HCT116 (cell line): ENCODE measurements at regions not wholly inside any gene's neighbourhood (a gene's known extent, or its start where the extent isn't known, plus 50 kb on each side); places are given as distances from the start of the nearest gene placed in this dataset.

Experiments
- ATAC-seq: fragments of 200-7000 bp; cut with Tn5 transposase; 2 replicates; pipeline ENCODE4 v1.9.1; 2020; ENCODE audit warnings: mild to moderate bottlenecking, moderate library complexity
- BruUV-seq: library from RNA; stranded (reverse); fragments of 400-500 nt; replicated peaks from 2 replicates; lab custom pipeline; 2021; lab: Mats Ljungman, UMichigan
- CTCF ChIA-PET: fragments of 300-600 bp; sonication (Branson Sonifier 250); formaldehyde crosslinking; loops from one replicate; lab custom pipeline; 2021; ENCODE audit warnings: antibody characterized with exemption; lab: Charles Lee
- POLR2A ChIA-PET: fragments of 300-600, 350-600 bp; sonication (Branson Sonifier 250); formaldehyde crosslinking; loops from one replicate; lab custom pipeline; 2021; ENCODE audit warnings: antibody characterized with exemption; lab: Charles Lee
- RAD21 ChIA-PET, 2 experiments: fragments of 300-600 bp; sonication (Branson Sonifier 250); formaldehyde crosslinking; loops; one replicate each; lab custom pipeline; 2023; ENCODE audit warnings: low total read pairs in 2 of 2; ENCODE audit not compliant: uncharacterized antibody in 2 of 2, unreplicated experiment in 2 of 2, low non-redundant PET in 1 of 2; lab: Charles Lee
- DNase-seq: peaks from one replicate; pipeline ENCODE4 v3.0.0-alpha.2; 2010; ENCODE audit warnings: low read depth, low spot score
- H2AFZ ChIP-seq: fragments of 200-600 bp; shearing (Covaris generic), sonication (generic); 2 replicates; pipeline ENCODE4 v1.6.1; 2017; ENCODE audit warnings: low read depth, mixed run types, mixed read lengths, antibody characterized with exemption, low read length; ENCODE audit not compliant: poor library complexity, severe bottlenecking
- H3K27ac ChIP-seq: 2 replicates; pipeline ENCODE4 v1.5.1; 2012; ENCODE audit warnings: low read depth, low read length
- H3K27me3 ChIP-seq: fragments of 200-600 bp; sonication (generic); 2 replicates; pipeline ENCODE4 v1.6.1; 2016; ENCODE audit warnings: mixed run types, low read length, mixed read lengths; ENCODE audit not compliant: insufficient read depth
- H3K36me3 ChIP-seq, 2 experiments: fragments of 200-500 bp in 1 of 2; fragments of 200-600 bp in 1 of 2; sonication (Bioruptor generic) in 1 of 2; sonication (generic) in 1 of 2; 2 replicates each; pipeline versions ENCODE4 v1.5.1 to v1.6.1; 2014 to 2016; ENCODE audit warnings: low read length in 2 of 2, inconsistent platforms in 1 of 2, mixed read lengths in 1 of 2, mixed run types in 1 of 2; ENCODE audit not compliant: insufficient read depth in 2 of 2, control insufficient read depth in 1 of 2
- H3K4me1 ChIP-seq, 2 experiments: fragments of 200-600 bp in 1 of 2; sonication (generic) in 1 of 2; 2 replicates each; pipeline versions ENCODE4 v1.5.1 to v1.6.1; 2012 to 2017; ENCODE audit warnings: low read length in 2 of 2, inconsistent platforms in 1 of 2, mild to moderate bottlenecking in 1 of 2, mixed read lengths in 1 of 2, mixed run types in 1 of 2, moderate library complexity in 1 of 2; ENCODE audit not compliant: insufficient read depth in 2 of 2, control insufficient read depth in 1 of 2
- H3K4me2 ChIP-seq: fragments of 200-600 bp; sonication (generic); 2 replicates; pipeline ENCODE4 v1.6.1; 2017; ENCODE audit warnings: mixed run types, low read length, mixed read lengths
- H3K4me3 ChIP-seq, 2 experiments: fragments of 200-600 bp in 1 of 2; sonication (generic) in 1 of 2; replicated peaks in 1 of 2; 2 replicates each; pipeline ENCODE4 v1.5.1; 2011 to 2016; ENCODE audit warnings: low read length in 2 of 2, control low read depth in 1 of 2, low read depth in 1 of 2, mild to moderate bottlenecking in 1 of 2, mixed read lengths in 1 of 2, mixed run types in 1 of 2
- H3K79me2 ChIP-seq: fragments of 200-600 bp; sonication (generic); 2 replicates; pipeline ENCODE4 v1.6.1; 2017; ENCODE audit warnings: mild to moderate bottlenecking, mixed run types, low read length, moderate library complexity, mixed read lengths; ENCODE audit not compliant: insufficient read depth
- H3K9ac ChIP-seq: fragments of 200-600 bp; sonication (generic); 2 replicates; pipeline ENCODE4 v1.6.1; 2016; ENCODE audit warnings: low read length, mixed read lengths
- H3K9me2 ChIP-seq: fragments of 200-600 bp; sonication (generic), shearing (Covaris generic); 2 replicates; pipeline ENCODE4 v1.6.1; 2017; ENCODE audit warnings: mixed run types, mild to moderate bottlenecking, moderate library complexity; ENCODE audit not compliant: insufficient read depth
- H3K9me3 ChIP-seq, 2 experiments: fragments of 200-500 bp in 1 of 2; fragments of 200-600 bp in 1 of 2; sonication (Bioruptor generic) in 1 of 2; sonication (generic) in 1 of 2; 2 replicates each; pipeline ENCODE4 v1.6.1; 2014 to 2017; ENCODE audit warnings: low read length in 2 of 2, mixed read lengths in 2 of 2, inconsistent platforms in 1 of 2, low read depth in 1 of 2, mild to moderate bottlenecking in 1 of 2, mixed run types in 1 of 2, moderate library complexity in 1 of 2; ENCODE audit not compliant: control insufficient read depth in 1 of 2, insufficient read depth in 1 of 2
- H4K20me1 ChIP-seq: fragments of 200-600 bp; sonication (generic), shearing (Covaris generic); 2 replicates; pipeline ENCODE4 v1.6.1; 2017; ENCODE audit warnings: mixed run types, mild to moderate bottlenecking, moderate library complexity; ENCODE audit not compliant: insufficient read depth
- CBX3 ChIP-seq: IDR thresholded peaks from 2 replicates; pipeline ENCODE4 v1.6.1; 2012; ENCODE audit warnings: low read depth
- CEBPB ChIP-seq: IDR thresholded peaks from 2 replicates; pipeline ENCODE4 v1.6.1; 2012; ENCODE audit warnings: low read depth
- EGR1 ChIP-seq: IDR thresholded peaks from 2 replicates; pipeline ENCODE4 v1.6.1; 2012; ENCODE audit warnings: low read depth
- ELF1 ChIP-seq: IDR thresholded peaks from 2 replicates; pipeline ENCODE4 v1.6.1; 2012; ENCODE audit warnings: low read depth, borderline replicate concordance
- EZH2 ChIP-seq: fragments of 200-600 bp; sonication (generic); IDR thresholded peaks from 2 replicates; pipeline ENCODE4 v1.6.1; 2017; ENCODE audit warnings: antibody characterized with exemption, mixed run types
- EZH2phosphoT487 ChIP-seq: fragments of 200-600 bp; IDR thresholded peaks from 2 replicates; pipeline ENCODE4 v1.6.1; 2018; ENCODE audit warnings: antibody characterized with exemption, borderline replicate concordance
- FOSL1 ChIP-seq: IDR thresholded peaks from 2 replicates; pipeline ENCODE4 v1.6.1; 2012; ENCODE audit warnings: low read depth
- JUND ChIP-seq: IDR thresholded peaks from 2 replicates; pipeline ENCODE4 v1.6.1; 2012
- POLR2A ChIP-seq: IDR thresholded peaks from 2 replicates; pipeline ENCODE4 v1.7.0; 2011; ENCODE audit warnings: borderline replicate concordance; ENCODE audit not compliant: insufficient read depth, insufficient read length; ENCODE audit errors: extremely low read depth
- POLR2AphosphoS5 ChIP-seq: IDR thresholded peaks from 2 replicates; pipeline ENCODE4 v1.6.1; 2011; ENCODE audit warnings: mild to moderate bottlenecking, low read depth, low read length, moderate library complexity
- RAD21 ChIP-seq: IDR thresholded peaks from 2 replicates; pipeline ENCODE4 v1.6.1; 2012; ENCODE audit warnings: low read depth, mild to moderate bottlenecking
- SIN3A ChIP-seq: IDR thresholded peaks from 2 replicates; pipeline ENCODE4 v1.6.1; 2012; ENCODE audit warnings: low read depth
- SP1 ChIP-seq: IDR thresholded peaks from 2 replicates; pipeline ENCODE4 v1.6.1; 2012; ENCODE audit warnings: low read depth
- TCF7L2 ChIP-seq: IDR thresholded peaks from 2 replicates; pipeline ENCODE4 v1.7.0; 2011; ENCODE audit warnings: borderline replicate concordance, inconsistent platforms; ENCODE audit not compliant: insufficient read depth, insufficient read length; ENCODE audit errors: extremely low read depth
- YY1 ChIP-seq: IDR thresholded peaks from 2 replicates; pipeline ENCODE4 v1.6.1; 2011; ENCODE audit warnings: low read length, low read depth, moderate library complexity, mild to moderate bottlenecking; ENCODE audit not compliant: insufficient replicate concordance; ENCODE audit errors: extremely low read depth
- ZBTB33 ChIP-seq: IDR thresholded peaks from 2 replicates; pipeline ENCODE4 v1.6.1; 2011; ENCODE audit warnings: mild to moderate bottlenecking, low read length, moderate library complexity; ENCODE audit not compliant: insufficient replicate concordance; ENCODE audit errors: extremely low read depth
- ZFX ChIP-seq: fragments of 450-650 bp; IDR thresholded peaks from 2 replicates; pipeline ENCODE4 v1.6.1; 2017
- intact Hi-C: fragments of 100-400 bp; cut with micrococcal nuclease; formaldehyde crosslinking; loops from 2 replicates; pipeline ENCODE4 v1.10.0; 2022
- TF ChIP-seq, protein P1 (sequence below): IDR thresholded peaks from 2 replicates; pipeline ENCODE4 v1.6.1; 2012; ENCODE audit warnings: low read depth
- TF ChIP-seq, protein P2 (sequence below): IDR thresholded peaks from 2 replicates; pipeline ENCODE4 v1.6.1; 2012
- TF ChIP-seq, protein P3 (sequence below): IDR thresholded peaks from 2 replicates; pipeline ENCODE4 v1.6.1; 2012

GRCh38 chr4:145248971-145249370 is 68.6 kb upstream of the OTUD4 start:
- ATAC-seq (no peak), DNase-seq (no peak)
- TF ChIP-seq CBX3 (no peak), ZBTB33 (no peak), ELF1 (no peak), SIN3A (no peak), EZH2 (no peak), ZFX (no peak), EZH2phosphoT487 (no peak), YY1 (no peak), TCF7L2 (no peak), SP1 (no peak), JUND (no peak), EGR1 (no peak), FOSL1 (no peak), POLR2A (no peak), CEBPB (no peak), RAD21 (no peak), POLR2AphosphoS5 (no peak)
- TF ChIP-seq, protein P1, sequence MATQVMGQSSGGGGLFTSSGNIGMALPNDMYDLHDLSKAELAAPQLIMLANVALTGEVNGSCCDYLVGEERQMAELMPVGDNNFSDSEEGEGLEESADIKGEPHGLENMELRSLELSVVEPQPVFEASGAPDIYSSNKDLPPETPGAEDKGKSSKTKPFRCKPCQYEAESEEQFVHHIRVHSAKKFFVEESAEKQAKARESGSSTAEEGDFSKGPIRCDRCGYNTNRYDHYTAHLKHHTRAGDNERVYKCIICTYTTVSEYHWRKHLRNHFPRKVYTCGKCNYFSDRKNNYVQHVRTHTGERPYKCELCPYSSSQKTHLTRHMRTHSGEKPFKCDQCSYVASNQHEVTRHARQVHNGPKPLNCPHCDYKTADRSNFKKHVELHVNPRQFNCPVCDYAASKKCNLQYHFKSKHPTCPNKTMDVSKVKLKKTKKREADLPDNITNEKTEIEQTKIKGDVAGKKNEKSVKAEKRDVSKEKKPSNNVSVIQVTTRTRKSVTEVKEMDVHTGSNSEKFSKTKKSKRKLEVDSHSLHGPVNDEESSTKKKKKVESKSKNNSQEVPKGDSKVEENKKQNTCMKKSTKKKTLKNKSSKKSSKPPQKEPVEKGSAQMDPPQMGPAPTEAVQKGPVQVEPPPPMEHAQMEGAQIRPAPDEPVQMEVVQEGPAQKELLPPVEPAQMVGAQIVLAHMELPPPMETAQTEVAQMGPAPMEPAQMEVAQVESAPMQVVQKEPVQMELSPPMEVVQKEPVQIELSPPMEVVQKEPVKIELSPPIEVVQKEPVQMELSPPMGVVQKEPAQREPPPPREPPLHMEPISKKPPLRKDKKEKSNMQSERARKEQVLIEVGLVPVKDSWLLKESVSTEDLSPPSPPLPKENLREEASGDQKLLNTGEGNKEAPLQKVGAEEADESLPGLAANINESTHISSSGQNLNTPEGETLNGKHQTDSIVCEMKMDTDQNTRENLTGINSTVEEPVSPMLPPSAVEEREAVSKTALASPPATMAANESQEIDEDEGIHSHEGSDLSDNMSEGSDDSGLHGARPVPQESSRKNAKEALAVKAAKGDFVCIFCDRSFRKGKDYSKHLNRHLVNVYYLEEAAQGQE, result no peak
- TF ChIP-seq, protein P2, sequence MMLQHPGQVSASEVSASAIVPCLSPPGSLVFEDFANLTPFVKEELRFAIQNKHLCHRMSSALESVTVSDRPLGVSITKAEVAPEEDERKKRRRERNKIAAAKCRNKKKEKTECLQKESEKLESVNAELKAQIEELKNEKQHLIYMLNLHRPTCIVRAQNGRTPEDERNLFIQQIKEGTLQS, result no peak
- TF ChIP-seq, protein P3, sequence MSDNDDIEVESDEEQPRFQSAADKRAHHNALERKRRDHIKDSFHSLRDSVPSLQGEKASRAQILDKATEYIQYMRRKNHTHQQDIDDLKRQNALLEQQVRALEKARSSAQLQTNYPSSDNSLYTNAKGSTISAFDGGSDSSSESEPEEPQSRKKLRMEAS, result no peak
- Histone ChIP-seq H3K9me3 (no peaks in the 10 kb centered on the region), H3K9me2 (no peaks in the 10 kb centered on the region), H3K27ac (no peak overlapping the region), H2AFZ (no peak overlapping the region), H3K36me3 (no peaks in the 10 kb centered on the region), H3K4me1 (no peaks in the 10 kb centered on the region), H3K27me3 (no peaks in the 10 kb centered on the region), H3K9ac (no peak overlapping the region), H3K79me2 (no peaks in the 10 kb centered on the region), H4K20me1 (no peaks in the 10 kb centered on the region), H3K4me3 (no peak overlapping the region), H3K4me2 (no peak overlapping the region)
- ChIA-PET RAD21 (no interaction called here), CTCF (no interaction called here), POLR2A (no interaction called here)
- BruUV-seq, result no TSS peak
- intact Hi-C loops, result no loop called here
